ENCODE measurements at regions not wholly inside any gene's neighbourhood (a gene's known extent, or its start where the extent isn't known, plus 50 kb on each side); places are given as distances from the start of the nearest gene placed in this dataset.

DNA sequence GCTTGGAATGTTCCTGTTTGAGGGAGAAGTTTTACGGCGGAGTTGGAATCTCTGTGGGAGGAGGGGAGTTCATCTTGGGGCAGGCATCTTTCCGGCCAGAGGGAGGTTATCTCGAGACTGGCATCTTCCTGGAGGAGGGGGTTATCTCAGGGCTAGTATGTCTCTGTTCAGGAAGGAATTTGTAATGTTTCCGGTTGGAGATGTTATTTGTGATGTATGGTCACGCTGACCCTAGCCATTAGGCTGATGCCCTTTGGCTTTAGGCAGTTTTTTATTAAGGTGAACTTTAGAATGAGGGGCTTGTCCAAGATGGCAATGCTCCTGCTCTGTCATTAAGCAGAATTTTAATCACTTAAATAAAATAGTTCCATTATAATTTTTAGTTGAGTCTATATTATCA lies 449.7 kb downstream of the PCDH10 start:
- TF ChIP-seq, protein P1, sequence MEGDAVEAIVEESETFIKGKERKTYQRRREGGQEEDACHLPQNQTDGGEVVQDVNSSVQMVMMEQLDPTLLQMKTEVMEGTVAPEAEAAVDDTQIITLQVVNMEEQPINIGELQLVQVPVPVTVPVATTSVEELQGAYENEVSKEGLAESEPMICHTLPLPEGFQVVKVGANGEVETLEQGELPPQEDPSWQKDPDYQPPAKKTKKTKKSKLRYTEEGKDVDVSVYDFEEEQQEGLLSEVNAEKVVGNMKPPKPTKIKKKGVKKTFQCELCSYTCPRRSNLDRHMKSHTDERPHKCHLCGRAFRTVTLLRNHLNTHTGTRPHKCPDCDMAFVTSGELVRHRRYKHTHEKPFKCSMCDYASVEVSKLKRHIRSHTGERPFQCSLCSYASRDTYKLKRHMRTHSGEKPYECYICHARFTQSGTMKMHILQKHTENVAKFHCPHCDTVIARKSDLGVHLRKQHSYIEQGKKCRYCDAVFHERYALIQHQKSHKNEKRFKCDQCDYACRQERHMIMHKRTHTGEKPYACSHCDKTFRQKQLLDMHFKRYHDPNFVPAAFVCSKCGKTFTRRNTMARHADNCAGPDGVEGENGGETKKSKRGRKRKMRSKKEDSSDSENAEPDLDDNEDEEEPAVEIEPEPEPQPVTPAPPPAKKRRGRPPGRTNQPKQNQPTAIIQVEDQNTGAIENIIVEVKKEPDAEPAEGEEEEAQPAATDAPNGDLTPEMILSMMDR (IDR thresholded peaks at IDR 0.05) = no peak
- TF ChIP-seq NFATC4 (CRISPR knock-in tag; IDR thresholded peaks at IDR 0.05) = no peak
- TF ChIP-seq CREM (CRISPR knock-in tag; IDR thresholded peaks at IDR 0.05) = no peak
- no peak for TF ChIP-seq FOXK1 (CRISPR knock-in tag; IDR thresholded peaks at IDR 0.05)
- TF ChIP-seq, protein P2, sequence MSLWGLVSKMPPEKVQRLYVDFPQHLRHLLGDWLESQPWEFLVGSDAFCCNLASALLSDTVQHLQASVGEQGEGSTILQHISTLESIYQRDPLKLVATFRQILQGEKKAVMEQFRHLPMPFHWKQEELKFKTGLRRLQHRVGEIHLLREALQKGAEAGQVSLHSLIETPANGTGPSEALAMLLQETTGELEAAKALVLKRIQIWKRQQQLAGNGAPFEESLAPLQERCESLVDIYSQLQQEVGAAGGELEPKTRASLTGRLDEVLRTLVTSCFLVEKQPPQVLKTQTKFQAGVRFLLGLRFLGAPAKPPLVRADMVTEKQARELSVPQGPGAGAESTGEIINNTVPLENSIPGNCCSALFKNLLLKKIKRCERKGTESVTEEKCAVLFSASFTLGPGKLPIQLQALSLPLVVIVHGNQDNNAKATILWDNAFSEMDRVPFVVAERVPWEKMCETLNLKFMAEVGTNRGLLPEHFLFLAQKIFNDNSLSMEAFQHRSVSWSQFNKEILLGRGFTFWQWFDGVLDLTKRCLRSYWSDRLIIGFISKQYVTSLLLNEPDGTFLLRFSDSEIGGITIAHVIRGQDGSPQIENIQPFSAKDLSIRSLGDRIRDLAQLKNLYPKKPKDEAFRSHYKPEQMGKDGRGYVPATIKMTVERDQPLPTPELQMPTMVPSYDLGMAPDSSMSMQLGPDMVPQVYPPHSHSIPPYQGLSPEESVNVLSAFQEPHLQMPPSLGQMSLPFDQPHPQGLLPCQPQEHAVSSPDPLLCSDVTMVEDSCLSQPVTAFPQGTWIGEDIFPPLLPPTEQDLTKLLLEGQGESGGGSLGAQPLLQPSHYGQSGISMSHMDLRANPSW (CRISPR knock-in tag; conservative IDR thresholded peaks at IDR 0.05; ENCODE audit: low read depth) = no peak
- TF ChIP-seq SMAD3 (CRISPR knock-in tag; IDR thresholded peaks at IDR 0.05; ENCODE audit: borderline replicate concordance) = no peak
- TF ChIP-seq, protein P3, sequence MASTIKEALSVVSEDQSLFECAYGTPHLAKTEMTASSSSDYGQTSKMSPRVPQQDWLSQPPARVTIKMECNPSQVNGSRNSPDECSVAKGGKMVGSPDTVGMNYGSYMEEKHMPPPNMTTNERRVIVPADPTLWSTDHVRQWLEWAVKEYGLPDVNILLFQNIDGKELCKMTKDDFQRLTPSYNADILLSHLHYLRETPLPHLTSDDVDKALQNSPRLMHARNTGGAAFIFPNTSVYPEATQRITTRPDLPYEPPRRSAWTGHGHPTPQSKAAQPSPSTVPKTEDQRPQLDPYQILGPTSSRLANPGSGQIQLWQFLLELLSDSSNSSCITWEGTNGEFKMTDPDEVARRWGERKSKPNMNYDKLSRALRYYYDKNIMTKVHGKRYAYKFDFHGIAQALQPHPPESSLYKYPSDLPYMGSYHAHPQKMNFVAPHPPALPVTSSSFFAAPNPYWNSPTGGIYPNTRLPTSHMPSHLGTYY (CRISPR knock-in tag; IDR thresholded peaks at IDR 0.05) = no peak
- no peak for TF ChIP-seq FOXP1 (CRISPR knock-in tag; IDR thresholded peaks at IDR 0.05; ENCODE audit: borderline replicate concordance)
- TF ChIP-seq CBFB (CRISPR knock-in tag; IDR thresholded peaks at IDR 0.05; ENCODE audit: low read depth) = no peak

Data from WTC11 (cell line).